ENCODE measurements at regions not wholly inside any gene's neighbourhood (a gene's known extent, or its start where the extent isn't known, plus 50 kb on each side); places are given as distances from the start of the nearest gene placed in this dataset.

GRCh38 chr11:43164831-43165230 lies 147.0 kb upstream of the API5 start:
- TF ChIP-seq CHCHD3 (CRISPR knock-in tag; IDR thresholded peaks at IDR 0.05) (no peak), ZNF598 (CRISPR knock-in tag; IDR thresholded peaks at IDR 0.05; ENCODE audit: borderline replicate concordance) (no peak)
